Left renal cortex interstitium (tissue), 4 donors: ENCODE measurements at regions not wholly inside any gene's neighbourhood (a gene's known extent, or its start where the extent isn't known, plus 50 kb on each side); places are given as distances from the start of the nearest gene placed in this dataset.
"Not testable (repeated sequence)": the region's sequence is repeated elsewhere in the genome, so short reads cannot be mapped to it uniquely, and the experiment has no call there.

Experiments
- DNase-seq, 4 donors: peaks; one replicate each; pipeline ENCODE4 v3.0.0-alpha.2; 2013; ENCODE audit warnings: low read depth in 4 of 4, low spot score in 2 of 4, missing footprints in 1 of 4

- not testable (repeated sequence) for DNase-seq
These were observed 51.1 kb upstream of the BNC1 start for GRCh38 chr15:83335542-83335941.

DNA sequence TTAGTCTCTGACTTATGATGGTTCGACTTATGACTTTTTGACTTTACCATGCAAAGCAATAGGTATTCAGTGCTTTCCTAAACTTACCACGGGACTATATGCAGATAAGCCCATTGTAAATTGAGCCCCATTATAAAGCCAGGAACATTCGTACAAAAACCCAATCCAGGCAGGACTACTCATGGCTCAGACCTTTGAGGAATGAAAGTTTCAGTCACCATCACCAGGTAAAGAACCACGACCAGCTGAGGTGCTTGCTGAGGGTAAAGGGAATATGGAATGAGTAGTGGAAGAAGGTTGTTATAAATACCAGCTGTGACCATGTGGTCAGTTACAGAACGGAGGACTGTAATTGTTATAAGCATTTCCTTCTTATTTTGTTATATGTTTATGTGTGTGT lies 54.9 kb upstream of the BNC1 start:
- no peak for DNase-seq

DNA sequence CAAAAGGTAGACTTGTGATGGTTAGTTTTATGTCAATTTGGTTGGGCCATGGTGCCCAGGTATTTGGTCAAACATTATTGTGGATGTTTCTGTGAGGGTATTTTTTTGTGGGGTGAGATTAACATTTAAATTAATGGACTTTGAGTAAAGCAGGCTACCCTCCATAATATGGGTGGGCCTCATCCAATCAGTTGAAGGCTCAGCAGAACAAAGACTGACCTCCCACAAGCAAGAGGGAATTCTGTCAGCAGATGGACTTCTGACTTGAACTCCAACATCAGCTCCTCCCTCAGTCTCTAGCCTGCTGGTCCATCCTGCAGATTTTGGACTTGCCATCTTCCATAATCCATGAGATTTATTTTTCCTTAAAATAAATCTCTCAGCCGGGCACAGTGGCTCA lies 55.6 kb upstream of the BNC1 start:
- no peak for DNase-seq

- DNase-seq, result no peak
These were observed 61.9 kb upstream of the BNC1 start for GRCh38 chr15:83346342-83346741.

DNA sequence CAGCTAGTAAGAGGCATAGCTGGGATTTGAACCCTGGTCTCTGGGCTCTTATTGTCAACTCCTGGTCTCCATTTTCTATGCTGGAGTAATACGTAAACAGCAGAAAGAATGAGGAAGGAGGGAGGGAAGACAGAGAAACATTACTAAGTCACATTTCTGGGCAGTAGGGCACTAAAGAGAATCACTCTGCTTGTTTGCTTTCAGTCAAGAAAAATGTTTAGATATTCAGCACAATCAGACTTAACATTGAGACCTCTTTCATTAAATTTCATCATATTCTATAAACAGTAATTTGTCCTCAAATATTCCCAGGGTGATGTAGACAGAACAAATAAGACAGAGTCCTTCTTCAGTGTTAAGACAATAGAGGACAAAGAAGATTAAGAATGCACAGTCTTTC lies 67.7 kb upstream of the BNC1 start:
- DNase-seq, result no peak

- no peak for DNase-seq
These were observed 72.3 kb upstream of the BNC1 start for GRCh38 chr15:83356501-83357399.

DNA sequence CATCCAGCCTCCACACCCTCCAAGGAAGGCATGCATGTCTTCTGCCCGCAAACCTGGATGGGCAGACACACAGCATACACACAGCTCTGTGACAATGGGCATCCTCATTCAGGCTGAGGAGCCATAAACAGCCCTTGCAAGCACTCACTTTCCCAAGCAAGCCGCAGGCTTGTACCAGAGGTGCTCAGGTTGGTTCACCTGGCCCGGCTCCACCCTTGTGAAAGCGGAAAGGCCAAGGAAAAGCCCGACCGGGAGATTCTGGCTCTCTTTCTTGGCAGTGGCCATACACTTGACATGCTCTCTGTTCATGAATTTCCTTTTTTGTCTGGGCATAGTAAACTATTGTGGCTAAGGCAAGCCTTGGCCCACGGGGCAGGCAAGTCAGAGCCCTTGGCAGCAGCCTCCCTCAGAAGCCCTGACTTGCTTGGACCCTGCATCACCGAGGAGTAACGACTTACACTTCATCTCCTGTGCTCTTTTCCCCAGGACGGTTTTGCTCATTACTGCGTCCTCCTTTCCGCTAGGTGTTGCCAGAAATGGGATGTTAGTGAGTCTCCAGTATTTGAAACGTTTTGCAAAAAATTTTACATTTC lies 74.6 kb upstream of the BNC1 start:
- no peak for DNase-seq

- DNase-seq, result no peak
These were observed 78.2 kb upstream of the BNC1 start for GRCh38 chr15:83362706-83363105.

GRCh38 chr15:83364501-83364900 lies 80.0 kb upstream of the BNC1 start:
- no peak for DNase-seq

DNA sequence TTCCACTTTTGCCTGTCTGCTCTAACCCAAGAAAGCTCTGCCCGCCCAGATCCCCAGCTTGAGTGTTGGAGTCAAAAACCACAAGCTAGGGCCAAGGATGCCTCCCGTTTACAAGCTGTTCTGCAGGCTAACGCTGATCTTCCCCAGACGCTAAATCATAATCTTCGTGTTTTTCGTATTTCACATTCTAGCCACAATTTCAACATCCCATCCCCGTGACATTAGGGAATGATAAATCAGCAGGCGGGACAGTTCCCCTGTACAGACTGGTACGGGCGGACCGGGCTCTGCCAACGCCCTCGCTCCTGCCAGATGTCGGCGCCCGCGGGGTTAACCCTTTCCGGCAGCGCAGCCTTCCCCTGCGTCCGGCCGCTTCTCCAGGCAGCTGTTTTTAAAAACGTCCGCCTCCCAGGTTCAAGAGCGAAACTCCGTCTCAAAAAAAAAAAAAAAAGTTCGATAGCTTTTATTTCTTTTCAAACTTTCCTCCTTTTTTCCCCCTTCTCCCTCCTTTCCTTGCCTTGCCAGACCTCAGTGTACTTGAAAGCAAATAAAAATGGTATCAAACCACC lies 81.0 kb upstream of the BNC1 start:
- DNase-seq, result peak in 1 of 4 donors; percentile 29

DNA sequence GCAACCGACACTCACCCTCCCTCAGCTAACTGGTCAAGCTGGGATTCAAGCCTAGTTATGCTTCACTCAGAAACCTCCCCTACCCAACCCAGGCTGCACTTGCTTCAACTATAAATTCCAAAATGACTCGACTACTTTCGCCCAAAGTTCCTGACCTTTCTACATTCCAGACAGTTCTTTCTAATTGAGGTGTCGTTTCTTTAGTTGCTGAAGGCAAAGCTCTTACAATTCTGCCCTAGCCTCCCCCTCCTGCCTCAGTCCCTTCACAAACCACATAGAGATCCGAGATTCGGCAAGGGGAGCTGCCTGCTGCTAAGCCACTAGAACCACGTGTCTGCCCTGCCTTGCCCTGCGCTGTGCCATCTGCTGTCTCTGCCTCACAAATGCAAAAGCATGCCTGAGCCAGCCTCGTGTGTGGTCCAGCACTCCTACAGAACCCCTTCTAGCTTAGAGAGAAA lies 74.7 kb upstream of the SH3GL3 start:
- DNase-seq, result no peak

- DNase-seq, result no peak
These were observed 68.1 kb upstream of the SH3GL3 start for GRCh38 chr15:83378921-83379578.

DNA sequence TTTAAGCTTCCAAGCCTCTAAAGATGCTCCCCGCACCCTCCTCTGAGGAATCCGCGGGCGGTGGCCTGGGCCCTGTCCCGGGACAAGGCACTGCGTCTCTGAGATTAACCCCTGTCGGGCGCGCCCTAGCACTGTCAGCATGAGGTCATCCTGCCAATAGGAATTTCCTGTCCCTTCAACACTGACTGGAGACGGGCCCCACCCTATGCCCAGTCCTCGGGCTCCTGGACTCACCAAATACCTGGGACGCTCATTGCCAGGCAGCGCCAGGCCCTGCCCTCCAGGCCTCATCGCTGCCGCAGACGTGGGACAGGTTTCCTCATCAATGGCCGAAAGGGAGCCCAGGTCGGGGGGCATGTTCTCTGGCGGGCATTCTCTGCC lies 67.6 kb upstream of the SH3GL3 start:
- DNase-seq, result no peak

- no peak for DNase-seq
These were observed 67.1 kb upstream of the SH3GL3 start for GRCh38 chr15:83380059-83380458.

DNA sequence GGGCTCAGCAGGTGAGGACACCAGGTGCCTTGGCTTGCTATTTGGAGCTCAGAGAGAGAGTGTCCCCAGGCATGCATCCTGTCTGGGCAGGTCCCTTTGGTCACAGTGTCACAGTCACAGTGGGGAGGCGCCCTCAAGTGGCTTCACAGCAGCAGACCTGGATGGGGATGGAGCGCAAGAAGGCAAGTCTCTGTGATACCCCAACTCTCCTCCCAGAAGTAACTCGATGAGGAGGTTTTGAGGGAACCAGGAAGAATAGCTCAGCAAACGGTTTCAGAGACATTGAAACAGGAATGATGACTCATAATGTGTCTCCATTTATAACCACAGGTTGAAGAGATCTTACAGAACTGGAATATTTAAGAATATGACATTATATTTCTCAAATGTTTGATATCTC lies 66.5 kb upstream of the SH3GL3 start:
- no peak for DNase-seq

GRCh38 chr15:83383608-83384139 lies 63.5 kb upstream of the SH3GL3 start:
- not testable (repeated sequence) for DNase-seq

GRCh38 chr15:83396101-83396500 lies 51.0 kb upstream of the SH3GL3 start:
- no peak for DNase-seq
